ENCODE measurements at regions not wholly inside any gene's neighbourhood (a gene's known extent, or its start where the extent isn't known, plus 50 kb on each side); places are given as distances from the start of the nearest gene placed in this dataset.

DNA sequence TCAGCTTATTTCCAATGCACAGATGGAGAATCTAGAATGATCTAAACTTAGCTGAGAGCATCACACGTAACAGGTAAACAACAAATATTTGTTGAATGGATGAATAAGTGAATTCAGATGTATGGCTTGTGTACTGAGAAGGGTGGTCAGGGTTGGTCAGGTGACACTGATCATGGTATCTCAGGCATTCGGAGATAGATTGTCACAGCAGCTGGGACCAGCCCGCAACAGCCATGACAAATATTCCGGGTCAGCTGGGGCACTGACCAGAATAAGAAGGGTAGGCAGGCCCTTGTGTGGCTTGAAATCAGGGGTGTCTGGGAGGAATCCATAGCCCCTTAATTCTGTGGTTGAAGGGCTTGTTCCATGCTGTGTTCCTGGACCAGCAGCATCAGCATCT is 159.4 kb upstream of the ARX start:
- TF ChIP-seq, protein P1, sequence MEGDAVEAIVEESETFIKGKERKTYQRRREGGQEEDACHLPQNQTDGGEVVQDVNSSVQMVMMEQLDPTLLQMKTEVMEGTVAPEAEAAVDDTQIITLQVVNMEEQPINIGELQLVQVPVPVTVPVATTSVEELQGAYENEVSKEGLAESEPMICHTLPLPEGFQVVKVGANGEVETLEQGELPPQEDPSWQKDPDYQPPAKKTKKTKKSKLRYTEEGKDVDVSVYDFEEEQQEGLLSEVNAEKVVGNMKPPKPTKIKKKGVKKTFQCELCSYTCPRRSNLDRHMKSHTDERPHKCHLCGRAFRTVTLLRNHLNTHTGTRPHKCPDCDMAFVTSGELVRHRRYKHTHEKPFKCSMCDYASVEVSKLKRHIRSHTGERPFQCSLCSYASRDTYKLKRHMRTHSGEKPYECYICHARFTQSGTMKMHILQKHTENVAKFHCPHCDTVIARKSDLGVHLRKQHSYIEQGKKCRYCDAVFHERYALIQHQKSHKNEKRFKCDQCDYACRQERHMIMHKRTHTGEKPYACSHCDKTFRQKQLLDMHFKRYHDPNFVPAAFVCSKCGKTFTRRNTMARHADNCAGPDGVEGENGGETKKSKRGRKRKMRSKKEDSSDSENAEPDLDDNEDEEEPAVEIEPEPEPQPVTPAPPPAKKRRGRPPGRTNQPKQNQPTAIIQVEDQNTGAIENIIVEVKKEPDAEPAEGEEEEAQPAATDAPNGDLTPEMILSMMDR (IDR thresholded peaks at IDR 0.05; ENCODE audit: poor library complexity): no peak
- no peak for TF ChIP-seq EZH2 (IDR thresholded peaks at IDR 0.05; ENCODE audit: borderline replicate concordance)
- no peak for TF ChIP-seq EZH2phosphoT487 (IDR thresholded peaks at IDR 0.05; ENCODE audit: low read depth, severe bottlenecking, unreplicated experiment)
